CD4-positive, alpha-beta T cell treated with Interleukin-21 for 1 hour (primary cell): ENCODE measurements at regions not wholly inside any gene's neighbourhood (a gene's known extent, or its start where the extent isn't known, plus 50 kb on each side); places are given as distances from the start of the nearest gene placed in this dataset.

Experiments
- DNase-seq: peaks from one replicate; pipeline ENCODE4 v3.0.0-alpha.2; 2020

DNA sequence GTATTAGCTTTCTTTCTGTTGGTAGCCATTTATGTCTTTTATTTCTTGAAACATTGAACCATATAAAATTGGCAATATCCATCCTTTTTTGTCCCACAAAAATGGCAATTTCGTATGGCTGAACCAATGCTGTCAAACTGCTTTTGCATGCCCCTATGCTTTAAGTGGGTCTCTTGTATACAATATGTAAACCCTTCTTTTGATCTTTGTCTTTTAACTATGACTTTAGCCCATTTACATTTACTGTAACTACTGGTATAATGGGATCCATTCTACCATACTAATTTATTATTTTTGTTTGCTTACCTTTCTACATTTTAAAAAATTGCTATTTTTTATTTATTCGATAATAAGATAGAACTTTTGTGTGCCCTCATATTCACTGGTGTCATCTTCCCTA, 93.4 kb downstream of the TENT4A start:
- DNase-seq, result no peak

DNA sequence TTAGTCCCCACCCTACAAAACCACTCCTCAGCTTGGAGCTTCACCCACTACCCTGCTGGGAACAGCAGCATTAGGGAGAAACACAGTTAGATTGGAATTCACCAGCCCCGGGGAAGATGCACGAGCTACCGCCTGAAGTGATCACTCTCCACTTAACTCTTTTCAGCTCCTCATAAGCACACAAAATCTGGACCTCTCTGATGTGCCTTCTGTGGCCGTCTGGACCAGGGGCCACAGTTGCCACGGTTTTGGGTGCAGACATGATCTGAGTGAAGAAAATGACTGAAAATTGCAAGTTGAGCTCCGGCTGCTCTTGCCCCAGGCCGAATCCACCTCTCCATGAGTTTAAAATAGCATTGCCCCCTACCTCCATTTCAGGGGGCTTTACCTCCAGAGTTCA, 95.2 kb downstream of the TENT4A start:
- DNase-seq, result no peak

DNA sequence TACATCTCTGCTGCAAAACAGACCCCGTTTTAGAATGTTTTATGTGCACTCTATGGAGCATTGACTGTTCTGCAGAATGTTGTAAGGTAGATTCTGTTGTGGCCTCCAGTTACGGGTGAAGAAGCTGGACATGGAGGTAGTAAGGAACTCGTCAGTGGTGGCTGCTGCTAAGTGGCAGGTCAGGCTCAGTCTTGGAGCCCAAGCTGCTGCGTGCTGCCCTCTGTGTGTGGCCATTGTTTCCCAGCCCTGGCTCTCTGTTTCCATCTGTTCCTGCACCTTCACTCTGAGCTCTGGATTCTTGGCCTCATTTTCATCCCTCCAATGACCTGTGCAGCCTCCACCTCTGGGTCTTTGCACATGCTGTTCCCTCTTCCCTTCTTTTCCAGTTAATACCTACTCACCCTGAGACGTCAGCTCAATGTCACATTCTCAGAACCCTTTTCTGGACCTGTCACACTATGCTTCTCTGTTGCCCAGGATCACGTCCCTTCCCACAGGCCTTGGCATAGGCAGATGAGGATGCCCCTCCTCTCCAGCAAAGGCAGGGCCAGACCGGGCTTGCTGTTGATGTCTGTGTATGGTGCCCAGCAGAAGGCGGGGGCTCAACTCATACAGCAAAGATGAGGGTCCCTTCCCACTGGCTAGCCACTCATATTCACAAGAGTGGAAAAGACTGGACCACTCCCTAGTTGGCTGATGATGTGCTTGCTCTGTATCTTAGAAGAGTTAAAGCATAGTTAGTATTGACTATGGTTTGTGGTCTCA, 97.6 kb downstream of the TENT4A start:
- no peak for DNase-seq

DNA sequence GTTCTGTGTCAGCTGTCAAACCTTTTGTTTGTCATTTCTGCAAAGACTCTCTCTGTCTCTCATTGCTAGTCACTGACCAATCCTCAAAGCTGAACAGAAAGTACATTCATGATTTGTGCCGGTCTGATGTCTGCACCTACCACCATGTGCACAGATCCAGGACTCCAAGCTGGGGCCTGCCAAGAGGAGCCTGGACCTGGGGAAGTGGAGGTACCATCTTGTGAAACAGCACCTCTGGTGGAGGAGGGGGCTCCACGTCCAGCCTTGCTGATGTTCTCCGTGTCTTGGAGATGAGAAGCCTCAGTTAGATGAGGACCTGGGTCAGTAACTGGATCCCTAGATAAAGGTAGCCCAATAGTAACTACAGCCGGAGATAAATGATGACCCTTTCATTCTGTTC, 98.9 kb downstream of the TENT4A start:
- DNase-seq, result no peak

DNA sequence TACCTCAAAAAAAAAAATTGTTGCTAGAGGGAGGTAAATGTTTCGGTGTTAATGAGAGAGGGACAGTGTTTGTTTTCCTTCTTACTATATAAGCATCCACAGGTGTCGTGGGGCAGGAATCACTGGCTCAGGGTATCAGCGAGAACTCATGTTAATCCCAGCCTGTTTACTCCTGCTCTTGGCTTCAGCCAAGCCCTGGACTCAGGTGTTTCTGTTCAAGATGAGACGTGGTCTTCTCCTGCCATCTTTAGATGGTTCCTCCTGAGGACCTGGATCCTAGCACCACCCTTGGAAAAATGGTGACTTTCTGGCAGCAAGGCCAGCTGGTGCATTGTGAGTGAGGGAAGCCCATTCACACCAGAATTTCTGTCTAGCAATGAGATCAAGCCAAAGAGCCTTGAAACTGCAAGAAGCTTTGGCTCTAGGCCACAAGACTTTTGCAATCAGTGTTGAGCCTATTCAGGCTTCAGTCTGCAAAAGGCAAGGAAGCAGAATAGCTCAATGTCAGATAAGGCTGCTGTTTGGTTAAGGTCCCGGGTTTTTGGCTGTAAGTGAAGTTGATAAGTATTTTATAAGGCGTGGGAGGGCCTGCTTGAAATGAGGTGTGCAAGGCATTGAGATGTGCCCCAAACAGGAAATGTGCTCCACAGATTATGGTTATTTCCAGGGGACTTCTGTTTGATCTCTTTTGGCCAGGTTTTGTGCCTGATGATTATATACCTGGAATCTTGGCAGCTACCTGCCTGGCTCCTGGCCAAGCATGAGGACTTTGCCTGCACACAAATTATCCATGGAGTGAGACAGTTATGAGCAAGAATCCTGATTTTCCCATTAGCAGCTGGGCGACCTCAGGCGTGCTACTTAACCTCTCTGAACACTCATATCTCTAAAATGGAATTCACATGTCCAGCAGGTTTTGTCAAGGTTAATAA, 99.8 kb downstream of the TENT4A start:
- DNase-seq, result no peak

DNA sequence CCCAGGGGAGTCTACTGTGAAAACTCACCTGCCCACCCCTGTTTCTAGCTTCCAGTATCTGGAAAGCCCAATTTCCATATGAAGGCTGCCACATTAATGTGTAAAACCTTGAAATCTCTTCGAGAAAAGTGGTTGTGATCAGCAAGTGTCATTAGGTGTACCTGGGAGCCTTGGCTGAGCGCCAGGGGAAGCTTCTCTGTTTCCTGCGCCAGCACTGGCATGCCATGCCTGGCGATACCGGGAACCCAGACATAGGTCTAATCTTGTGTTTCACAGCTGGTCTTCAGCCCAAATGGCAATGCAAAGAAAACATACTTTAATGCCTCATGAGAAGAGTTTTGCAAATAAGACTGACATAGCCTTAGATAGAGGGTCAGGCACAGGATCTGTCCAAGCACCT, 101.6 kb downstream of the TENT4A start:
- no peak for DNase-seq

DNA sequence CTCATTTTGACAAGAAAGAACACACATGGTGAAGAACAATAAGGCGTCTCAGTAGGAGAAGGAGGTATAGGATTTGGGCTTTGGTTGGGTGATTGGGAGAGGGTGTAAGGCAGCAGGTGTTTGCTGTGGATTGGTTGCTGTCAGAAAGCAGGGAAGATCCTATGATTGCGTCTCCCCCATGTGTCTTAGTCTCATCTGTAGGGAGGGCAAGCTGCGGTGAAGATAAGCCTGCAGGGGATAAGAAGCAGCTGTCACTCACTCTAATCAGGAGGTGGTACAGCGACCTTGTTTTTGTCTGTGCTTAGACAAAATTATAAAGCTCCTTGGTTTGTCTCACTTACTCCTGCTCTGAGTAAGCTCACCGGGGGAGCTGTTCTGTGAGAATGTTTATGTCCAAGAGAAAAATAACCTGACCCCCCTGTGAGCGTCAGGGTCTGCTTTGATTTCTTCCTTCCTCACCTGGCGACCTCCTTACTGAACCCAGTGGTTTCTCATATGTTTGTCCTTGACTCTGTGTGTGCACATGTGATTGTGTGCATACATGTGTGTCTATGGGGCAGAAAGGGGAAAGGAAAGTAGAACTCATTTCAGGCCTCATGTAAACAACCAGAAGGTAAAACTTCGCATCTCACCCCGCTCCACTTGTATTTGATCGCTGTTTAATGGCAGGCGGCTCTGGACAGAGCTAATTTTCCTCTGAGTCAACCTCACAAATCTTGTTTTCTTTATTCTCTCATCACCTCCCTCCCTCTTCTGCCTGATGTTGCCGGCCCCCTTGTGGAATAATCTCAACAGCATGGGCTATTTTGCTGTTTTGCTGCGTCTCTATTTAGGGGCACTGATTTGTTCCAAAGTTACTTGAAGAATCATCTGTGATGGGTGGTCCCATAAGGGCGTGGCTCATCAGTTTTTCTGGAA, 105.6 kb downstream of the TENT4A start:
- no peak for DNase-seq

DNA sequence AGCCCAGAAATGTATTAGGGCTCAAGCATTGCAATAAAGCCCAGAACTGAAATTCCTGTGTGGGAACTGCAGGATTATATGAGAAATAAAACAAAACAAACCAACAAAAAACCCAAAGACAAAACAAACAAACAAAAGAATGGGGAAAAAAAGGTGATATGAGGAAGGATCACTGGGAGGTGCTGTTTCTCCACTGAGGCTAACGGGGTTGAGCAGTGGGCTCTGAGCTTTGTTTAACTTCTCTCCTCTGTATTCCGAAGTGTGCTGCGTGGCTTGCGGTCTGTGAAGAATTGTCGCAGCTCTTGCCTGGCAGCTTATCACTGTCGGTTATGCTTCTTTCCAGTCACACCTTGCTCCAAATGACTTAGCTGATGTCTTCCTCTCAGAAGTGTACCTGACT, 106.3 kb downstream of the TENT4A start:
- no peak for DNase-seq

DNA sequence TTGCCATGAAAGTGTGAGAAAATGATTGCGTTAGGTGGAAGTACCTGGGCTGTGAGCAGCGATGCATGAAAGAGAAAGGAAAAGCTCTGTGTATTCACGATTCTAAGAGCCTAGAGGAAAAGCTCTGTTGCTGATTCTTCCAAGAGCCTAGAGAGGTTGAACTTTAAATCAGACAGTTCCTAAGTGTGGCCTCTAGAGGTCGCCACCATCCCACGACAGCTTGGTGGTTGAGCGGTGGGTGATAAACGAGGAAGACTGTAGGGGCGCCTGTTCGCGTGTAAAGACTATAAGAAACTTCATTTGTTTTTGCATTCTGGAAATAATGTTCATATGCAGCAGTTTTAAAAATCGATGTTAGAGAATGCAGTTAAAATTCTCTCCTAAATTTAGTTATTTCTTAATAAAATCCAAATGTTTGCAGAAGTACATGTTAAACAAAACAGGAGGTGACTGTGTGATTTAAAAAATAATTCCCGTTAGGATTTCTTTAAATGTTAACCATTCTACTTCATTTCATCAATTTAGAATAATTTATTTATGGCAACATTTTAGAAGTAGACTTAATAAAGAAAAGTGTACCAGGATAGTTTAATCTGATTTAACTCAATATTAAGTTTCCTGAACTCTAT, 107.7 kb downstream of the TENT4A start:
- DNase-seq, result peak; percentile 47

DNA sequence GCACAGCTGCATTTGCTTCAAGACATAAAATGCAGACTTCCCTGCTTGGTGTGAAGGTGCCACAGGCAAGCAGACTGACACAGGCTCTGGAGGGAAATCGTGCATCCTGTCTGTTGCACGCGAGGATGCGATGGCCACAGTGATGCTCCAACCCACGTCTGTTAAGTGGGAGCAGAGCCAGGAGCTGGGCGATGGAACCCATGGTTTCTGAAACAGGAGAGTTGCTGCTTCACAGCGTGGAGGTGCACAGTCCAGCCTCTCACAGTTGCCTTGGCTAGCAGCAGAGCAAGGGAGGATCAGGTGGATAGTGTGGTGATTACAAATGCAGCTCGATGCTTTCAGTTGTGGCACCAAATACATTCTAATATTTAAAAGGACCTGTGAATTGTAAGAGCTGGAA, 108.8 kb downstream of the TENT4A start:
- no peak for DNase-seq

DNA sequence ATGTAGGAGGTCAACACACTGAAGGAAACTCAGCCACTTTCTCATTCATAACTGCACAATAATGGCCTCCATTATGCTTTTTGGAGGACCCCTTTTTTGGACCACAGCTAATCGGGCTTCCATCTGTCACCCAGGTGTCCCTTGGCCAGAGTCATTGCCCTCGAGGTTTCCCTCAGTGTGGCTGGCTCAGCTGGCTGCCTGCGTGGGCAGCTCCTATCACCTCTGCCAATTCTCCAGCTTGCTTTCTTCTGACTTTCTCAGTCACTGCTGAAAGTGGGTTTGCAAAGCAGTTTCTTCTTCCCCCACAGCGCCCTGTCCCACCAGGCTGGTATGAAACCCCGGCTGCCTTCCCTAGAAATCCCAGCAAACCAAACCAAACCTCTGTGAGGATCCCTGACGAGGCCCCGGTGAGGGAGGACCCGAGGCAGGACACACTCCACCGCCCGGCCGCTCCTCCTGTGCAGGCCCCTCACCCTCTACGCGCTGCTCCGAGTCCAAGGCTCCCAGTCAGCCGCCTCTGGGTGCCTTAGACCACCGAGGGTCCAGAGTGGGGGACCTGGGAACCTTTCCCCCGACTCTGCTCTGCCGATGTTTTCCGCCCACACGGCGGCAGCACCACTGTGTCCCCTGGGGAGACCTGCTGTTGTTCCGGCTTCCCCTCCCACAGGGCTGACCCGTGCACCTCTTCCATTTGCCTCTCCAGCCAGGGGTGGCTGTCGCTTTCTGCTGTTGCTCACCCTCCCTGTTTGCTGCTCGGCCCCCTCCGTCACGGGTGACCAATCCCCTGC, 109.5 kb downstream of the TENT4A start:
- DNase-seq, result no peak

DNA sequence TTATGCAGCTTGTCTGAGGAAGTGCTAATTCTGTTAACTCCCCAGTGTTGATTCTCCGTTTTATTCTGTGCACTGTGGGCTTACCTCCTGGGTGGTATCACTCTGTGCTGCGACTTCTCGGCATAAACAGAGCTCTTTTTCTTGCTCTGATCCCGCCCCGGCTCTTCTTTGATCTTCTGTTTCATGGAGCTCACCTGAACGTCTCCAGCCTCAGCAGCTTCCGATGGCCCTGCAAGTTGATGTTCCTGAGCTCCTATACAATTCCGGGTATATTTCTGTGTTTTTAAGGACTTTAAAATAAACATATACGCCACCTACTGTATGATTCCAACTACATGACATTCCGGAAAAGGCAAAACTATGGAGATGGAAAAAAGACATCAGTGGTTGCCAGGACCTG, 110.8 kb downstream of the TENT4A start:
- DNase-seq, result no peak

DNA sequence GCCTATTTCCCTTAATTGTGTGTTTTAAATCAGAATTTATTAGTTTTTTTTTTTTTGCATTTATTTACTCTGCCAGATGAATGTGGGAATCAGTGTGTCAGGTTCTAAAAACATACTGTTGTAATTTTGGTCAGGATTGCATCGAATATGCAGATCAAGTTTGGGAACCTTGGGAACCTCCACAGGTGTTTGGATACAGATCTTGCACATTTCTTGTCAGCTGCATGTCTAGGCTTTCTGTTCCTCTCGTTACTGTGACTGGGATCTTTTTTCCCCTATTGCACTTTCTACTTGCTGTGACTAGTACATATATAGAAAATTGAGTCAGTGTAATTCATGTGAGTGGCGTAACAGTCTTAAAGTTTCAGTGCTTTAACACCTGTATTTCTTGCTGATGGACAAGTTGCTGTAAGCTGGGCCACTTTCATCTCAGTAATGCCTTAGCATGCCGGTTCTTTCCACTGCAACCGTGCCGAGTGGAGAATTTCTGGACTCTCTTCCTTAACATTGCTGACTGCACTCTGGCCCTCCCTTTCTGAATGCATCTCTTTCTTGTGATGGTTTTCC, 112.5 kb downstream of the TENT4A start:
- DNase-seq, result no peak

DNA sequence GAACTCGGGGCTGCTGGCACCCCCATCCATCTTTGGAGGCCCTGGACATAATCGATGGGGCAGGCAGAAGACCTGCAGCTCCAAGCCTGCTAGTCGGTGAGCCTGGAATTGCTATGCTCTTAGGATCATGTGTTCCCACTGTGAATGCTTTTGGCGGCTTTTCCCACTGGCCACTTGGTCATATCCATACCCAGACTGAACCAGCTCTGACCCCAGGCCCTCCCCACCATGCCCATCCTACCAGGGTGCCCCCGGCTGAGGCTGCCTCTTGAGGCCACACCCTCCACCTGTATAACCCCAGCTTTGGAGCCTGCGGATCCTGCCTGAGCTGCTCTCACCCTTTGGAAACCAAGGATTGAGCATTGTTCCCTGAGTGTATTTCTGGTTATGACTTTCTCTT, 113.5 kb downstream of the TENT4A start:
- DNase-seq, result no peak

DNA sequence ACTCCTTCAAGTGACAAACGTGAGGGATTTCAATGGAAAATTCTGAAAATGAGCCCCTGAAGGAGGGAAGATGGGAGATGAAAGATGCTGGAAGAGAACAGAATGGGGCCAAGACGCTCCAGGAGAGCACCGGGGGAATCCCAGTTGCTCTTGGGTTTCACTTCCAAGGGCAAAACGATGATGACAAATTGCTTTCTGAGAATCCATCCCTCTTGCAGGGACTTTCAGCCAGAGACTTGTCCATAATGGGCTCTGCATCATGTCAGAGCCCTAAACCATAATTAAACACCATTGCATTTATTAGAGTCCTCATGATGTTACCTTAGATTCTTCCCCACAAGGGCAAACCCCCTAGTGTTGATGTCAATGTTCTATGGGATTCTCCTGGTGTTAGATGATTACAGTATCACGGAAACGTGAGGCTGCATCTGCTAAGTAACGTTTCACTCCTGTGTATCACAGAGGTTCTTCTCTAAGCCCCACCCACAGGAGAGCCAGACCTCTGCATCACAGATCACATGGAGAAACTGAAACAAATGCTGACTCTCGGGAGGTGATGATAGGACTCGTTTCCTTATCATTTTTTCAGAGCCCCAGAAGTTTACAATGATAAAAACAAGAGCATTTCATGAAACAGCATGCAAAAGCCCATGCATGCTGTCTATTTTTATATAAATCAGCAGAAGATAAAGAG, 114.4 kb downstream of the TENT4A start:
- DNase-seq, result peak; percentile 65

DNA sequence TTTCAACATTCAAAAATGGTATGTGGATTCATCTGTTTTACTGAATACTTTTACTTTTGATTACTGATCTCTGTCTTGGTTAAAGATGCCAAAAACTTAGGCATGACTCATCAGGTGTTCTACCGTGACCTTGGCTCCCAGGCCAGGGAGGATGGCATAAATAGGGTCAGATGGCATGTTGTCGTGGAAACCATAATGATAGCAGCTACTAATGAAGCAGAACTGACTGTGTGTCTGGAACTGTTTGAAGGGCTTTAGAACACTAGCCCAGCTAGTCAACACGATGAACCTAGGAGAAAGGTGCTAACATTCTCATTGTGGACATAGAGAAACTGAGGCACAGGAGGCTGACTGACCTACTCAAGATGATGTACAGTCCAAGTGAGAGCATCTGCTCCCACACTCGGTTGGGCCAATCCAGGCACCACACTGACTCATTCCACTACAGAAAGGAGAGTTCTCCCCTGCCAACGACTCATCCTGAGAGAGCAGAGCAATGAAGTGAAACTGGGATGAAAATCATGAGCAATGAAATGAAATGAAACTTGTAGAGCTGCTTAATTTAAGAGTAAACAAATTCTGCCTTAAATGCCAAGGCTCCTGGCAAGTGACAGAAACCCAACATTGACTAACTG, 116.0 kb downstream of the TENT4A start:
- DNase-seq, result peak; percentile 40

DNA sequence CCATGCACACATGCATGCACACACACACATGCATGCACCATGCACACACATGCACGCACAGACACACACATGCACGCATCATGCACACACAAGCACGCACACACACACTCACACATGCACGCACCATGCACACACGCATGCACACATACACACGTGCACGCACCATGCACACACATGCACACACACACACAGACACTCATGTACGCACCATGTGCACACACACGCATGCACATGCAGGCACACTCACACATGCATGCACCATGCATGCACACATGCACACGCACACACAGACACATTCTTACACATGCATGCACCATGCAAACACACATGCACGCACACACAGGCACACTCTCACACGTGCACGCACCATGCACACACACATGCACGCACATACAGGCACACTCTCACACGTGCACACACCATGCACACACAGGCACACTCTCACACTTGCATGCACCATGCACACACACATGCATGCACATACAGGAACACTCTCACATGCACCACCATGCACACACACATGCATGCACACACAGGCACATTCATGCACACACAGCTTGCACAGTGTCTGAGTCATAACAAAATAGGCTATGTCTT, 117.5 kb downstream of the TENT4A start:
- DNase-seq, result no peak

DNA sequence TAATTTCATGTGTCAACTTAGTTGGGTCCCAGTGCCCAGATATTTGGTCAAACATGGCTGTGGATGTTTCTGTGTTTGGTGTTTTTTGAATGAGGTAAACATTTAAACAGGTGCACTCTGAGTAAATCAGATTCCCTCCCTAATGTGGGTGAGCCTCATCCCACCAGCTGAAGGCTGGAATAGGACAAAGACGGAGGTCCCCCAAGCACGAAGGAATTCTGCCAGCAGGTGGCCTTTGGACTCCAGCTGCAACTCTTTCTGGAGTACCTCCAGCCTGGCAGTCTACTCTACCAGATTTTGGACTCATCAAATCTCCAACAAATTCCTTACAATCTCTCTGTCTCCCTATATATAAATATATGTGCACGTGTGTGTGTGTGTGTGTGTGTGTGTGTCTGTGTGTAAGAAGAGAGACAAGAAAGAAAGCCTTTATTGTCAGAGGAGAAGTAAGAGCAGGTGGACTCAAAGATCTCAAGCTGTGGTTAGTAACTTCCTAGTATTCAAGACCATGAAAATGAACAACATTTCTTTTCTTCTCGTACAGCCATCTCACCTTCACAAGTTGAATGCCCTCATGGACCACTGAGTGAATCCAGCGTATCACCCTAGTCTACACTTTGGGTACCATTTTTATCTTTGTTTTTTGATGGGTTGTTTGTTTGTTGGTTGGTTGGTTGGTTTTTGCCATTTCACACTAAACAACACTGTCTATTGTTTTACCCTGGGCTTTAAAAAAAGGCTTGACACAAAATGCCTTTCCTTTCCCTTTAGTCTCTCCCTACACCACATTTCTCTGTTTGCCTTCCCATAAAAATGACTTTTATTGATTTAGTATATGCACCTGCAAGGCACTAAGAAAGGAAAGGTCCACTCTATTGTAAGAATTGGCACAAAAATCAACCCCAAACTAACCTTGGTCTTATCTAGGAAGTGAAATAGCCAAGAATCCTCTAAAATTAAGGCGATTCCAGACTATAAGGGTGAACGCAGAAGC, 118.7 kb downstream of the TENT4A start:
- DNase-seq, result no peak

DNA sequence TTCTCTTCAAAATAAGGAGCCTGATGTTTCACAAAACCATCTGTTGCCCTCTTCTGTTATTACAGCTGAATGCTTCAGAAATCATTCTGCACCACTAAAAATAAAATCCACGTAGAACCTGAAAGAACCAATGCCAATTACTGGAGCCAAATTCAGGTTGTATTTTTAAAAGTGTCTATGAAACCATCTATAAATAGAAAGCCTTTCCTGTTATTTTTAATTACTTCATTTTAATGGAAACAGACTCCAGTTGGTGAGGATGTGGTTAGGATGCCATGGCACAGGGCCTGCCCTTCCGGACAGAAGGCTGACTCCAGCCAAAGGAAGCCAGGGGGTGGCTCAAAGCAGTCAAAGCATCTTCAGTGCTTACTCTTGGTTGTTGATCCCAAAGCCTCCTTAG, 119.8 kb downstream of the TENT4A start:
- no peak for DNase-seq
